Gastroesophageal sphincter (tissue), 3 donors: ENCODE measurements at regions not wholly inside any gene's neighbourhood (a gene's known extent, or its start where the extent isn't known, plus 50 kb on each side); places are given as distances from the start of the nearest gene placed in this dataset.

ENCODE experiments used
- EP300 ChIP-seq: sonication (generic); formaldehyde crosslinking; IDR thresholded peaks from one replicate; pipeline ENCODE4 v1.6.1; 2017; ENCODE audit warnings: antibody characterized with exemption, mild to moderate bottlenecking
- POLR2A ChIP-seq, 2 donors: fragments of 450-650 bp; IDR thresholded peaks; one replicate each; pipeline ENCODE4 v1.6.1; 2017; ENCODE audit warnings: antibody characterized with exemption in 2 of 2, mild to moderate bottlenecking in 2 of 2, moderate library complexity in 1 of 2
- POLR2AphosphoS5 ChIP-seq: sonication (generic); formaldehyde crosslinking; IDR thresholded peaks from one replicate; pipeline ENCODE4 v1.6.1; 2017; ENCODE audit warnings: antibody characterized with exemption
- TF ChIP-seq, protein P1 (sequence below), 4 experiments: fragments of 200-600 bp in 2 of 4; fragments of 450-650 bp in 2 of 4; sonication (generic) in 1 of 4; IDR thresholded peaks; one replicate each; pipeline ENCODE4 v1.5.1; 2017 to 2019; ENCODE audit warnings: antibody characterized with exemption in 4 of 4, mild to moderate bottlenecking in 2 of 4, moderate library complexity in 2 of 4

- TF ChIP-seq, protein P1, sequence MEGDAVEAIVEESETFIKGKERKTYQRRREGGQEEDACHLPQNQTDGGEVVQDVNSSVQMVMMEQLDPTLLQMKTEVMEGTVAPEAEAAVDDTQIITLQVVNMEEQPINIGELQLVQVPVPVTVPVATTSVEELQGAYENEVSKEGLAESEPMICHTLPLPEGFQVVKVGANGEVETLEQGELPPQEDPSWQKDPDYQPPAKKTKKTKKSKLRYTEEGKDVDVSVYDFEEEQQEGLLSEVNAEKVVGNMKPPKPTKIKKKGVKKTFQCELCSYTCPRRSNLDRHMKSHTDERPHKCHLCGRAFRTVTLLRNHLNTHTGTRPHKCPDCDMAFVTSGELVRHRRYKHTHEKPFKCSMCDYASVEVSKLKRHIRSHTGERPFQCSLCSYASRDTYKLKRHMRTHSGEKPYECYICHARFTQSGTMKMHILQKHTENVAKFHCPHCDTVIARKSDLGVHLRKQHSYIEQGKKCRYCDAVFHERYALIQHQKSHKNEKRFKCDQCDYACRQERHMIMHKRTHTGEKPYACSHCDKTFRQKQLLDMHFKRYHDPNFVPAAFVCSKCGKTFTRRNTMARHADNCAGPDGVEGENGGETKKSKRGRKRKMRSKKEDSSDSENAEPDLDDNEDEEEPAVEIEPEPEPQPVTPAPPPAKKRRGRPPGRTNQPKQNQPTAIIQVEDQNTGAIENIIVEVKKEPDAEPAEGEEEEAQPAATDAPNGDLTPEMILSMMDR (IDR thresholded peaks at IDR 0.05) = no peak
- no peak for TF ChIP-seq POLR2A (IDR thresholded peaks at IDR 0.05)
- no peak for TF ChIP-seq POLR2AphosphoS5
- TF ChIP-seq EP300 = no peak
These were observed 543.3 kb downstream of the TRHDE start for GRCh38 chr12:72815421-72815820.
